Motor neuron (in vitro differentiated cells): ENCODE measurements at regions not wholly inside any gene's neighbourhood (a gene's known extent, or its start where the extent isn't known, plus 50 kb on each side); places are given as distances from the start of the nearest gene placed in this dataset.
A peak's percentile ranks its signal among the peaks of the same experiment; 100 is the strongest.

ENCODE experiments used
- ATAC-seq, 8 experiments: fragments of 200-7000 bp; cut with Tn5 transposase; replicated peaks in 6 of 8; 2 replicates each; pipeline ENCODE4 v1.8.0; 2021; ENCODE audit warnings: mild to moderate bottlenecking in 8 of 8, moderate library complexity in 8 of 8
- H3K27ac ChIP-seq, 2 donors: fragments of 250-450 bp; sonication (Bioruptor Pico); 2 replicates each; pipeline ENCODE4 v1.9.0; 2021; ENCODE audit warnings: antibody characterized with exemption in 2 of 2, mild to moderate bottlenecking in 2 of 2, moderate library complexity in 1 of 2
- H3K4me1 ChIP-seq, 2 donors: fragments of 250-450 bp; sonication (Bioruptor Pico); replicated peaks in 1 of 2; 2 replicates each; pipeline ENCODE4 v1.6.1; 2021; ENCODE audit warnings: antibody characterized with exemption in 2 of 2, mild to moderate bottlenecking in 2 of 2, moderate library complexity in 1 of 2
- H3K4me3 ChIP-seq, 5 donors: fragments of 250-450 bp; sonication (Bioruptor Pico); 2 replicates each; pipeline ENCODE4 v1.9.0; 2021; ENCODE audit warnings: antibody characterized with exemption in 5 of 5, mild to moderate bottlenecking in 5 of 5, moderate library complexity in 4 of 5
- WGBS, 10 experiments: fragments of 450-650 bp; shearing (Covaris generic); methylation state at CpG; one replicate each; pipeline ENCODE4 v1.0.0; 2022; 5-methylcytosine and 5-hydroxymethylcytosine counted together
- in situ Hi-C, 9 experiments: fragments of 400-800 bp; cut with MboI; loops; one replicate each; pipeline ENCODE4 v1.15.0; 2021; ENCODE audit warnings: low sequenced_read_pairs in 9 of 9, low pct_unique_long_range_greater_than_20kb in 2 of 9; ENCODE audit not compliant: unreplicated experiment in 9 of 9

DNA sequence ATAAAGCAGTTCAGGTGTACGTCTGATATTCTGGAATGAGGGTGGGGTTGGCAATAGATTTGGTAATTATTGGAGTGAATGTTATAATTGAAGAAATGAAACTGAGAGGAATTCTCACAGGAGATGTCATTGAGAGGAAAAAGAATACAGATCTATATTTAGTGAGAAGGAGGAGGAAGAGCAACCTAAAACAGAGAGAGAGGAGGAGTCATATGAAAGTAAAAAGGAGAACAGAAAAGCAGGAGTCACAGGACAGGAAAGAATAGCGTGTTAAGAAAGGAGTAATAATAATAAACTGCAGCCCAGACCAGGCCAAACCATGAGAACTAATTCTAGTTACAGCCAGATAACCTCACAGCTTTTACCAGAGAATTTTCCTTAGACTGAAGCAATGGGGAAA is 62.7 kb upstream of the MROH9 start:
- 40 to 100% (median 89%) methylated on average over 2 of the region's 2 CpGs for WGBS, 10 experiments
- Histone ChIP-seq H3K4me3 (no peak overlapping the region), H3K27ac (no peak overlapping the region), H3K4me1 (no peaks in the 10 kb centered on the region)
- no peak for ATAC-seq
- in situ Hi-C loops = no loop called here

GRCh38 chr1:170874671-170875070 is 60.7 kb upstream of the MROH9 start:
- in situ Hi-C loops = loop anchor here in 2 of 9 experiments (25.0 kb wide), 1 partner anchor 187 kb away; no protein-coding TSS in a partner anchor
- no peak for ATAC-seq
- WGBS, 10 experiments = 20 to 83% (median 50%) methylated on average over 1 of the region's 1 CpG; no CpG with 5 or more reads in 3 of the 10 experiments
- no peak overlapping the region for H3K27ac ChIP-seq
- H3K4me1 ChIP-seq = no peaks in the 10 kb centered on the region
- H3K4me3 ChIP-seq = no peak overlapping the region

- no peak overlapping the region for H3K4me3 ChIP-seq
- peak in 3 of 8 experiments; percentile 60 to 84 (median 76) for ATAC-seq
- H3K27ac ChIP-seq = no peak overlapping the region
- in situ Hi-C loops = loop anchor here in 2 of 9 experiments (25.0 kb wide), 1 partner anchor 194 kb away; no protein-coding TSS in a partner anchor
- no peaks in the 10 kb centered on the region for H3K4me1 ChIP-seq
- WGBS, 10 experiments = 9 to 57% (median 47%) methylated on average over 4 to 5 of the region's 5 CpGs; no CpG with 5 or more reads in 1 of the 10 experiments
These were observed 53.8 kb upstream of the MROH9 start for GRCh38 chr1:170881268-170882265.
